Right lobe of liver (tissue), 4 donors: ENCODE measurements at regions not wholly inside any gene's neighbourhood (a gene's known extent, or its start where the extent isn't known, plus 50 kb on each side); places are given as distances from the start of the nearest gene placed in this dataset.

Experiments used
- CTCF ChIP-seq, 4 donors: fragments of 200-600 bp in 3 of 4; fragments of 450-650 bp in 1 of 4; IDR thresholded peaks; one replicate each; pipeline versions ENCODE4 v1.5.1 to v1.8.0; 2016 to 2022; ENCODE audit warnings: antibody characterized with exemption in 4 of 4, mild to moderate bottlenecking in 2 of 4
- POLR2A ChIP-seq: fragments of 450-650 bp; IDR thresholded peaks from one replicate; pipeline ENCODE4 v1.6.1; 2017; ENCODE audit warnings: antibody characterized with exemption, mild to moderate bottlenecking
- donor health status: DM: no; HTN: no; CAD: no.
- donor health status: DM: no; HTN: no; CAD: no.
- donor health status: DM: no; HTN: yes; CAD: no.

- TF ChIP-seq CTCF (IDR thresholded peaks at IDR 0.05) (no peak), POLR2A (no peak)
Measured at GRCh38 chr3:64743887-64744243, 56.1 kb upstream of the ADAMTS9 start.
